ENCODE measurements at regions not wholly inside any gene's neighbourhood (a gene's known extent, or its start where the extent isn't known, plus 50 kb on each side); places are given as distances from the start of the nearest gene placed in this dataset.

DNA sequence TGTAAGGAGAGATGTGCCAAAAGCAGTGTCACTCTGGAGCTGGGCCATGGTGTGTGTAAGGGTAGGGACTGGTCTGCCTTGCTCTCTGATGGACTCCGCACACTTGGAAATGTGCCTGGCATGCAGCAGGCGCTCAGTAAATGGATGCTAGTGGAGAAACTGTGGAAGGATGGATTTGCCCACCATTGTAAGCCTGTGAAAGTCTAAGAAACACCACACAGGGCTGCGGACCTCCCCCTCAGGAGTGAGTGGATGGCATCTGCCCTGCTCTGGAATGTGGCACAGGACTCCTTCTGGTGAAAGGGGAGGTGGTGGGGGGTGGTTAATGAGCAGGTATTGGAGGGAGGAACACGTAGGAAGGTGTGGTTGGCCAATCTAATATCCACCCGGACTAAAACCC, 62.2 kb upstream of the ACAN start:
- DNase-seq (no peak), ATAC-seq (no peak), FAIRE-seq (no peak)
- no peak overlapping the region for H3K4me3 ChIP-seq
- H3K27me3 ChIP-seq = peaks cover 0 to 4% (median 0%) of the 10 kb centered on the region in 4 donors
- TF ChIP-seq, protein P1, sequence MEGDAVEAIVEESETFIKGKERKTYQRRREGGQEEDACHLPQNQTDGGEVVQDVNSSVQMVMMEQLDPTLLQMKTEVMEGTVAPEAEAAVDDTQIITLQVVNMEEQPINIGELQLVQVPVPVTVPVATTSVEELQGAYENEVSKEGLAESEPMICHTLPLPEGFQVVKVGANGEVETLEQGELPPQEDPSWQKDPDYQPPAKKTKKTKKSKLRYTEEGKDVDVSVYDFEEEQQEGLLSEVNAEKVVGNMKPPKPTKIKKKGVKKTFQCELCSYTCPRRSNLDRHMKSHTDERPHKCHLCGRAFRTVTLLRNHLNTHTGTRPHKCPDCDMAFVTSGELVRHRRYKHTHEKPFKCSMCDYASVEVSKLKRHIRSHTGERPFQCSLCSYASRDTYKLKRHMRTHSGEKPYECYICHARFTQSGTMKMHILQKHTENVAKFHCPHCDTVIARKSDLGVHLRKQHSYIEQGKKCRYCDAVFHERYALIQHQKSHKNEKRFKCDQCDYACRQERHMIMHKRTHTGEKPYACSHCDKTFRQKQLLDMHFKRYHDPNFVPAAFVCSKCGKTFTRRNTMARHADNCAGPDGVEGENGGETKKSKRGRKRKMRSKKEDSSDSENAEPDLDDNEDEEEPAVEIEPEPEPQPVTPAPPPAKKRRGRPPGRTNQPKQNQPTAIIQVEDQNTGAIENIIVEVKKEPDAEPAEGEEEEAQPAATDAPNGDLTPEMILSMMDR (IDR thresholded peaks at IDR 0.05) = no peak
- no peak overlapping the region for H3K27ac ChIP-seq
- intact Hi-C loops (cut with DNase I) = no loop called here
- H3K36me3 ChIP-seq = no peaks in the 10 kb centered on the region
- WGBS, 2 donors = 76 to 81% methylated on average over 5 of the region's 5 CpGs
- H3K9me3 ChIP-seq = no peaks in the 10 kb centered on the region
- no peaks in the 10 kb centered on the region for H3K4me1 ChIP-seq

- H3K36me3 ChIP-seq = no peaks in the 10 kb centered on the region
- 45 to 74% methylated on average over 25 to 31 of the region's 31 CpGs for WGBS, 2 donors
- H3K4me1 ChIP-seq = no peaks in the 10 kb centered on the region
- TF ChIP-seq, protein P1 (IDR thresholded peaks at IDR 0.05) = no peak
- no peak for FAIRE-seq
- H3K27ac ChIP-seq = no peak overlapping the region
- ATAC-seq = no peak
- DNase-seq = no peak
- peaks cover 0 to 4% (median 0%) of the 10 kb centered on the region in 4 donors for H3K27me3 ChIP-seq
- no peak overlapping the region for H3K4me3 ChIP-seq
- H3K9me3 ChIP-seq = no peaks in the 10 kb centered on the region
- intact Hi-C loops (cut with DNase I) = no loop called here
These were observed 61.6 kb upstream of the ACAN start for GRCh38 chr15:88741671-88742070.

- WGBS, 2 donors = 70 to 81% methylated on average over 4 of the region's 4 CpGs
- no peak for ATAC-seq
- no peaks in the 10 kb centered on the region for H3K9me3 ChIP-seq
These were observed 61.1 kb upstream of the ACAN start for GRCh38 chr15:88742161-88742560.

GRCh38 chr15:88744548-88745020, 58.7 kb upstream of the ACAN start:
- no peak for DNase-seq
- TF ChIP-seq, protein P1 (IDR thresholded peaks at IDR 0.05) = no peak
- no peak overlapping the region for H3K27ac ChIP-seq
- no peaks in the 10 kb centered on the region for H3K9me3 ChIP-seq
- FAIRE-seq = no peak
- intact Hi-C loops (cut with DNase I) = no loop called here
- ATAC-seq = no peak
- 39% methylated on average over 7 of the region's 7 CpGs for WGBS, 2 donors
- H3K4me1 ChIP-seq = no peaks in the 10 kb centered on the region
- H3K4me3 ChIP-seq = no peak overlapping the region
- H3K36me3 ChIP-seq = no peaks in the 10 kb centered on the region
- peaks cover 0 to 4% (median 0%) of the 10 kb centered on the region in 4 donors for H3K27me3 ChIP-seq

More at GRCh38 chr15:88742161-88742560, 61.1 kb upstream of the ACAN start:
- FAIRE-seq (no peak), DNase-seq (no peak)
- Histone ChIP-seq H3K27me3 (peaks cover 0 to 4% (median 0%) of the 10 kb centered on the region in 4 donors), H3K36me3 (no peaks in the 10 kb centered on the region), H3K27ac (no peak overlapping the region), H3K4me3 (no peak overlapping the region), H3K4me1 (no peaks in the 10 kb centered on the region)
- TF ChIP-seq, protein P1 (IDR thresholded peaks at IDR 0.05) = no peak
- intact Hi-C loops (cut with DNase I) = no loop called here

DNA sequence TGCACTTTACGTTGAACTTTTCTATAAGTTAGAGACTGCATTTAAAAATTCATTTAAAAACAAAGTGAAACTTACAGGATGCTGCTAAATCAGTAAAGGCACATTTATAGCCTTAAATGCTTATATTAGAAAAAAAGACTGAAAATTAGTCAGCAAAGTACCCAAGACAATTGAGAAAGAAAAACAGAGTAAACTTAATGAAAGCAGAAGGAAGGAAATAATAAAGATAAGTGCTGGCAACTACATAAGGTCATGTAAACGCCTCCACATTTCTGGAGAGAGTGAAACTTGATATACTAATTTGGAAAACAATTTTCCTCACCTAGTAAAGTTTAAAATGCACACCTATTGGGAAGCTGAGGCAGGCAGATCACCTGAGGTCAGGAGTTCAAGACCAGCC, 58.2 kb upstream of the ACAN start:
- H3K9me3 ChIP-seq = no peaks in the 10 kb centered on the region
- ATAC-seq (no peak), FAIRE-seq (no peak), DNase-seq (no peak)
- no peaks in the 10 kb centered on the region for H3K36me3 ChIP-seq
- intact Hi-C loops (cut with DNase I) = no loop called here
- TF ChIP-seq, protein P1 (IDR thresholded peaks at IDR 0.05) = no peak
- H3K27ac ChIP-seq = no peak overlapping the region
- H3K4me3 ChIP-seq = no peak overlapping the region
- WGBS, 2 donors = 21 to 28% methylated on average over 2 of the region's 2 CpGs
- H3K4me1 ChIP-seq = no peaks in the 10 kb centered on the region
- H3K27me3 ChIP-seq = peaks cover 0 to 4% (median 0%) of the 10 kb centered on the region in 4 donors

Measured in pancreas (tissue), 10 donors.